ENCODE measurements at regions not wholly inside any gene's neighbourhood (a gene's known extent, or its start where the extent isn't known, plus 50 kb on each side); places are given as distances from the start of the nearest gene placed in this dataset.

DNA sequence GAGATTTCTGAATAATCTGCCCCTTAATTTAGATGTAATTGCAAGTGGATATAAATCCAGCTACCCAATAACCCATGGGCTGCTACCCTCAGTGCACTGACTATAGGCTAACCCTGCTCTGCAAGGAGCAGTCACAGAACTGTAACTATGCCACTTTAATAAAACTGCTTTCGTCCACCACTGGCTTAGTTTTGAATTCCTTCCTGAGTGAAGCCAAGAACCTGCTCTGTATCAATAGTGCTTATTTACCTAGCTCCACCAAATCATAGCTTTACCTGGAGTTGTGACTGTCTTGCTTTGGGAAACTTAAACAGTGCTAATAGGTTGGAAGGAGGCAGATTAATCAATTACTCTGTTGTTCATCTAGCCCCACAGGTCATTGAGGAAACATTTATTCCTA is 1524.4 kb upstream of the SEL1L start:
- no peak for TF ChIP-seq POLR2A (IDR thresholded peaks at IDR 0.05)
- TF ChIP-seq CTCF (IDR thresholded peaks at IDR 0.05): no peak
